ENCODE measurements at regions not wholly inside any gene's neighbourhood (a gene's known extent, or its start where the extent isn't known, plus 50 kb on each side); places are given as distances from the start of the nearest gene placed in this dataset.

GRCh38 chr10:78975926-78976325 is 92.8 kb upstream of the ZMIZ1 start:
- no peak for DNase-seq (ENCODE audit: low read depth in 2 of 2, low spot score in 1 of 2)

GRCh38 chr10:78976825-78977755 is 91.7 kb upstream of the ZMIZ1 start:
- DNase-seq (ENCODE audit: low read depth in 2 of 2, low spot score in 1 of 2) = no peak

DNA sequence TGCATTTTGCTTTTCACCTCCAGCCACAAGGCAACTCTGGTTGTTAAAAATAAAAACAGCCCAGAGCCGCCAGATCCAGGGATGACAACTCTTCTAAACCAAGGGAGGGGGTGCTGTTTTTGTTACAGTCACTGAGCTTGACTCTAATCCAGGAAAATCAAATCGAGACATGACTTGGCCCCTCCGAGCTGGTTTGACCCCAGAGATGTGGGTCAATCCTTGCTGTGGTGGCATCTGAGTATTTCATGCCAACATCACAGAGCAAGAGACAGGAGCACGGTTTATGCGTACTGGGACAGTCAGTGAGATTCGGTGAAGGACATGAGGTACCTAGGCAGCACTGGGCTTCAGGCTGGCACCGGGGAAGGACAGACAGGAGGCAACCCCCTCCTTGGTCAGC is 88.8 kb upstream of the ZMIZ1 start:
- no peak for DNase-seq (ENCODE audit: low read depth in 2 of 2, low spot score in 1 of 2)

DNA sequence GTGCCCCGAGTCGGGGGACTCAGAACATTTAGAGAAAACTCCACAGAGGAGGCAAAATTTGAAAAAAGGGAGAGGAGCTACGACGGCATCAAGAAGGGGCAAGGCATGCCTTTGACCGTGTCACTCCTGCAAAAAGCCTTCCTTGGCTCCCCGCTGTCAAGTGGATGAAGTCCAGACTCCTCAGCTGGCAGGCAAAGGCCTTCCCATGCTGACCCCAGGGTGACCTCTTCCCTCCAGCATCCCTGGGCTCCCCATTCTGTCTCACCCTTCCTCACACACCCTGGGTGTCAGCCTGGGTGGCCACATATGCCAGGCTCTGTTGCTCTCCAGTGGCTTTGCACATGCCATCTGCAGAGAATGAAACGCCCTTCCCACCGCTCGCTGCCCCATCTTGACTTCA is 88.4 kb upstream of the ZMIZ1 start:
- no peak for DNase-seq (ENCODE audit: low read depth in 2 of 2, low spot score in 1 of 2)

DNA sequence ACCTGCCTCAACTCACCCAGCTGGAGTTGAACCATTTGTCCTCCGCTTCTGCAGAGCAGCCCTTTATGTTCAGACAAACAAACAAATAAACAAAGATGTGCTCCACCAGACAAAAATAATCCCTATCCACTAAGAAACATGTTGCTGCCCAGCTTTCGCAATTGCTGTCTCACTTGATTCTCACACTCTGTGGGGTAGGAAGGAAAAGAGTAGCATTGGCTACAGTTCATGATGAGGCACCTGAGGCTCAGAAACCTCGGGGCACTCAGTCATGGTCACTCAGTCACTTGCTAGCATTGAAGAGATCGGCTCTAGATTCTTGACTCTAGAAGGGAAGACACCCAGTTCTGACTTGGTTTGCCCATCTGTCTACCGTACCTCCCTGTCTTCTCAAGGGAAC is 88.0 kb upstream of the ZMIZ1 start:
- no peak for DNase-seq (ENCODE audit: low read depth in 2 of 2, low spot score in 1 of 2)

DNA sequence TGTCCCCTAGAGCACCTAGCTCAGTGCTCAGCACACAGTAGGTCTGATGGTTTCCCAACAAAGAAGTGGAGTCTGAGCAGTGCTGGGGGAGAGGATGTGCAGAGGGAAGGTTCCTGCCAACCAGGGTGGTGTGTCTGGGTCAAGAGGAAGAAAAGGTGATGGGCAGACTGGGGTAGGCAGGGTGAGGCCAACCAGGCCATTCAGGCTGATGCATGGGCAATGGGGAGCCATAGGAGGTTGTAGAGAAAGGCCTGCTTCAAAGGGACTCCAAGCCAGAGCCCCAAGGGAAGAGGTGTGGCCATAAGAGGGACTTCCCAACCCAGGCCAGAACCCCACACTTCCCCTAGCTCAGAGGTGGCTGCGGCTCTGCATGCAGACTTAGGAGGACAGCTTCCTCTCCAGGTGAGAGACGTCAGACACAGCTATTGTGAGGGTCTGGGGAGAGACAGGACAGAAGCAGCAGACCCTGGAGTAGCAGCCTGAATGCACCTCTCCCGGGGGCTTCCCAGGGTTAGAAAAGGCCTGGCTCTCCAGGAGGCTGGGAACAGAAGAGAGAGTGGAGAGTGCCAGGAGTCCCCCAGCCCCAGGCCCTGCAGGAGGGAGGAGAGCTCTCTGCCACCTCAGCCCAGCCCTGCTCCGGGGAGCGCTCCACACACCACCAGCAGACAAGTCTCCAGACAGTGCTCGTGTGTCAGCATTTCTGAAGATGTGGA is 87.4 kb upstream of the ZMIZ1 start:
- no peak for DNase-seq (ENCODE audit: low read depth in 2 of 2, low spot score in 1 of 2)

GRCh38 chr10:78981970-78982281 is 86.8 kb upstream of the ZMIZ1 start:
- no peak for DNase-seq (ENCODE audit: low read depth in 2 of 2, low spot score in 1 of 2)

GRCh38 chr10:78982726-78983125 is 86.0 kb upstream of the ZMIZ1 start:
- no peak for DNase-seq (ENCODE audit: low read depth in 2 of 2, low spot score in 1 of 2)

DNA sequence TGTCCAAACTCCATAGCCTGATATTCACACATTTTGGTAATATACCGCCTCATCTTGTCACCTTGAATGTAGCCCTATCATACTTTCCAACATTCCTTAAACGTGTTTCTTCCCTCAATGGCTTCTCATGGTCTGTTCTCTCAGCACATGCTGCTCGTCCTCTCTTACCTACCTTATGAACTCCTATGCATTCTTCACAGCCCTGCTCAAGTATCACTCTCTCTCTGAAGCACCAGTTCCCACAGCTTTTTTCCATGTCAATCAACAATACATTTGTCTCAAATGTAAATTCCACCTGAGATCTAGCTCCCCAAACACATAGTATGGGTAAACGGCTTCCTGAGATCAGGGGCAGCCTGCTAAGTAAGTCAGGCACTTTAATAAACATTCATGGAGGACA is 85.2 kb upstream of the ZMIZ1 start:
- no peak for DNase-seq (ENCODE audit: low read depth in 2 of 2, low spot score in 1 of 2)

GRCh38 chr10:78985973-78986818 is 82.6 kb upstream of the ZMIZ1 start:
- no peak for DNase-seq (ENCODE audit: low read depth in 2 of 2, low spot score in 1 of 2)

DNA sequence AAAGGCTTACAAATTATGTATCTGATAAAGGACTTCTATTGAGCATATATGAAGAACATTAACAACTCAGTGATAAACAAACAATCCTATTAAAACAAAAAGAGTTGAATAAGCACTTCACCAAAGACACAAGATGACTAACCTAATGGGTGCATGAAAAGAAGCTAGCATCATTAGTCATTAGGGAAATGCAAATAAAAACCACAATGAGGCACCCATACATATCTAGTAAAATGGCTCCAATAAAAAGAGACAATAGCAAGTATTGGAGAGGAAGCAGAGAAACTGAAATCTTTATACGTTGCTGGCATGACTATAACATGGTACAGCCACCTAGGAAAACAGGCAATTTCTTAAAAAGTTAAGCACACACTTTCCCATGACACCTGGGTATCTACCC is 77.6 kb upstream of the ZMIZ1 start:
- no peak for DNase-seq (ENCODE audit: low read depth in 2 of 2, low spot score in 1 of 2)

GRCh38 chr10:78992333-78992732 is 76.4 kb upstream of the ZMIZ1 start:
- DNase-seq (ENCODE audit: low read depth in 2 of 2, low spot score in 1 of 2) = no peak

DNA sequence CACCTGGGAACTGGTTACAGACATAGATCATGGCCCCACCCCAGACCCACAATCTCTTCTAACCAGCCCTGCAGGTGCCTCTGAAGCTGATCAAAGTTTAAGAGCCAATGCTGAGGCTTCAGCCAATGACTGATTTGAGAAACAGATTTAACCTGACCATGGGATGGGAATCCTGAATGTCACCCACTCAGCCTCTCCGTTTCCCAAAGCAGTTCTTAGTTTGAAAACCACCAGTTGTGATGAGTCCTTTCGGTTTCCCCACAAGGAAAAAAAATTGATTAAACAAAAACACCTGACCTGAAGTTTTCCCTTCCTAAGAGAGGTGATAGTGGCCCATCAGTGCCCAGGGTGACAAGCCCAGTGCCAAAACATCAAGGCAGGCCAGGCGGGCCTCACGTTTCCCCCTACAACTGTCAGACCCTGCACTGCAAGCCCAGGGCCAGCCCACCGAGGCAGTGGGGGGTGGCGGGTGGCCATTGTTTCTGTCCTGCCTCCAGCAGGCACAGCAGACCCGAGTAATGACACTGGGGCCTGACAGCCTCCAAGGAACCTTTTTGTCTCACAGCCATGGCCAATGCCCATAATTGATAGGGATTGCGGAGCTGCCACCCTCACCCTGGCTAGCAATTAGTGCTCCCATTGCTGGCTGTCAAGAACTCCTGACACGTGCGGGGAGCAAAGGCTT is 75.4 kb upstream of the ZMIZ1 start:
- no peak for DNase-seq (ENCODE audit: low read depth in 2 of 2, low spot score in 1 of 2)

GRCh38 chr10:78995987-78996791 is 72.6 kb upstream of the ZMIZ1 start:
- DNase-seq (ENCODE audit: low read depth in 2 of 2, low spot score in 1 of 2) = no peak

DNA sequence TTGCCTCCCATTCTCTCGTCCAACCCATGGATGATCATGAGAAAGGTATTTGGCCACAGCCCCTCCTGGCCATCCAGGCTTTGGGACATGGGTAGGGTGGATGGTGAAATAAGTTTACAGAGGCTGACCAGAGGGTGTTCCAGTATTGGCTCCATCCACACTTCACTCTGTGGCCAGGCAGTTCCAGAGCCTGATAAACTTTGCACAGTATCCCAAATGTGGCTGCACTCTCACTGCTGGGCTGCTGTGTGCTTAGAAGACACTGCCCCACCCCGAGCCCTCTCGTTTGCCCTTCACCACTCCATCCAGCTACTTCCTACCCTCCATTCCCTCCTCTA is 72.0 kb upstream of the ZMIZ1 start:
- no peak for DNase-seq (ENCODE audit: low read depth in 2 of 2, low spot score in 1 of 2)

DNA sequence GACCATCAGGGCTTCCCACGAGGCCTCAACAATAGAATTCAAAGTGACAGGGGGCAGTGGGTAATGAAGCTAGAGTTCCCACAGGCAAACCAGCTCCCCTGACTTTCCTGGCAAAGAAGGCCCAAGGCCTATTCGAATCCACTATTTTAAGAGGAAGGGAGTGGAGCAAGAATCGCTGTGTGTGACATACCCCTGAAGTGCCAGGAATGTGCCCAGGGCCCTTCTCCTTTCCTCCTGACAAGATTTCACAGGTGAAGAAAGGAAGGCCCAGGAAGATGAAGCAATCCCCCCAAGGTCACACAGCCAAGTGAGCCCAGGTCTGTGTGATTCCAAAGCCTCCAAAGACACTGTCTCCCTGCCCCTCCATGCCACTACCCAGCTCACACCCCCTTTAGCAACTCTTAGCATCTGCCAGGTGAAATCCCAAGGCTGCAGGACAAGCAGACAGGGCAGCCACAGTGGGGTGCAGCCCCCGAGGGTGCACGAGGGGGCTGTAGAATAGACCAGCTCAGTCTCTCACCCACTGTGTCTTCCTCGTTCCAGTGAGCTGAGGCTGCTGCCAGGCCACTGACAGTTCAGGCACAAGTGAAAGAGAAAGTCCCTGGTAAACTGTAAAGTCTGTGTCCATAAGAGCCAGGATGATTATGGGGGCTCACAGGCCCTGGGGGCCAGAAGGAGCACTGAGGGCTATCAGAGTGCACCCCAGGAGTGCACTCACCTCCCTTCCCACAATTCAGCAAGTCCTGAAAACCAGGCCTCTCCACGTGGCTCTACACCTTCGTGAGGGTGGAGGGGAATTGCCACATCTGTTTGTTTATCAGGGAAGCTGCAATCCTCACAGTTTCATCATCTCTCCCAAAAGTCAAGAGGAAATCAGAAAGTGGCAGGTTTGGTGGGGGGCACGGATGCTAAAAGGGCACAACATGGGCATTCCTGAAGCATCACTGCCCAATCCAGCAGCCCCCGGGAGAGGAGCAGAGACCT is 70.8 kb upstream of the ZMIZ1 start:
- no peak for DNase-seq (ENCODE audit: low read depth in 2 of 2, low spot score in 1 of 2)

DNA sequence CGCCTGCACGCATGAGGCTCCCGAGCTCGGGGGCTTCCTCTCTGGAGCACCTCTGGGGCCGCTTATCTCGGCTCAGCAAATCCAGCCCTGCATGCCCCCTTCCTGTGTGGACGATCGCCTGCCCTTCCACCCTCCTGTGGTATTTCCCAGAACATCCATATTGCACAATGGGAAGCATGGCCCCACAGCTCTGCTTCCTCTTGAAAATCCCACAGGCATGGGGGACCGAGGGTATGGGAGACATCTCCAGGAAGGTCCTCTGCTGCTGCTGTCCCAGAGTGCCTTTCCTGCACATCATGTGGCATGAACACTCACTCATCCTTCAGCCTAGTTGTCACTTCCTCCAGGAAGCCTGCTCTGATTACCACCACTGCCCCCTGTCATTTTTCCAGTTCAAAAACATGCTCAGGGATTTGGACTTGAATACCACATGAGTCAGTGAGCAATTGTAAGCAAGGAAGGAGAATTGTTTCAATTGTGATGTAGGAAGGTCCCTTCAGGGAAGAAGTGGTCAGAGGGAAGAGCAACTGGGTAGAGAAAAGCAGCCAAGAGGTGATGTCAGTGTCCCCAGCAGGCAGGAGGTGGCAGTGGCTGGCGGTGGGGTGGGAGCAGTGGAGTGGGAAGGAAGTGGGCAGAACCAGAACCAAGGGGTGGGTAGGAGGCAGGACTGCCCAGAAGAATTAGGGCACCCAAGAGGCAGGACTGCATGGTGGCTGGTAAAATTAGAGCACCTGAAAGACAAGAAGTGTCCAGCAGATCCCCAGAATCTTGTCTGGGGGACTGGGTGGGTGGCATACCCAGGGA is 67.5 kb upstream of the ZMIZ1 start:
- DNase-seq (ENCODE audit: low read depth in 2 of 2, low spot score in 1 of 2) = no peak

DNA sequence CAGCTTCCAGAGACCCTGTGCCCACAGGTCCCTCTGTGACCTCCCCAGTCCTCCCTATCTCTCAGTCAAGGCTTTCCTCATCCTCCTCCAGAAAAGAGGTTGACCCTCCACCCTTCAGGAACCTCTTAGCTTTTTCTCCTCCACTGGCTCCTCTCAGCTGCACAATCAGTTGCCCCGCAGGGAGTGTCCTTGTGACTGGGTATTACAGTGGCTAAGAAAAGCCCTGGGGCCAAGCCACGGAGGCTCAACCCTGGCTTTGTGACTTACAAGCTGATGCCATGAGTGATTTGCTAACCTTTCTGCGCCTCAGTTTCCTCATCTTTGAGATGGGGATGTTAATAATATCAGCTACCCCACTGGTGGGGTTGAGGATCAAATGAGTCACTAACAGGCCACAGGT is 66.4 kb upstream of the ZMIZ1 start:
- DNase-seq (ENCODE audit: low read depth in 2 of 2, low spot score in 1 of 2) = no peak
